ENCODE measurements at regions not wholly inside any gene's neighbourhood (a gene's known extent, or its start where the extent isn't known, plus 50 kb on each side); places are given as distances from the start of the nearest gene placed in this dataset.
"Not testable (repeated sequence)": the region's sequence is repeated elsewhere in the genome, so short reads cannot be mapped to it uniquely, and the experiment has no call there.

- TF ChIP-seq ELF4 (CRISPR knock-in tag; IDR thresholded peaks at IDR 0.05; ENCODE audit: borderline replicate concordance); EZH2 (conservative IDR thresholded peaks at IDR 0.05; ENCODE audit: low read depth, low read length); POLR2A (IDR thresholded peaks at IDR 0.05; ENCODE audit: insufficient read depth in 1 of 2, low read depth in 2 of 2, low read length in 2 of 2); TP53 (CRISPR knock-in tag; conservative IDR thresholded peaks at IDR 0.05); CTCF (CRISPR knock-in tag; IDR thresholded peaks at IDR 0.05); ZNF260 (CRISPR knock-in tag; IDR thresholded peaks at IDR 0.05; ENCODE audit: borderline replicate concordance, low read depth); RNF2 (conservative IDR thresholded peaks at IDR 0.05; ENCODE audit: low read depth); ZNF460 (CRISPR knock-in tag; IDR thresholded peaks at IDR 0.05; ENCODE audit: borderline replicate concordance); CBX1 (IDR thresholded peaks at IDR 0.05; ENCODE audit: low read depth); FOXM1 (CRISPR knock-in tag; IDR thresholded peaks at IDR 0.05): not testable (repeated sequence)
These were observed 50.6 kb upstream of the SPTBN2 start for GRCh38 chr11:66779651-66780050.

Measured in HepG2 (cell line).